H9 (cell line): ENCODE measurements at regions not wholly inside any gene's neighbourhood (a gene's known extent, or its start where the extent isn't known, plus 50 kb on each side); places are given as distances from the start of the nearest gene placed in this dataset.

Experiments
- DNase-seq: peaks from one replicate; pipeline ENCODE4 v3.0.0-alpha.2; 2017
- H2AFZ ChIP-seq: one replicate; pipeline ENCODE4 v1.6.1; 2013; ENCODE audit warnings: mild to moderate bottlenecking, low read length, control low read depth, moderate library complexity
- H2AK5ac ChIP-seq: 2 replicates; pipeline ENCODE4 v1.6.1; 2013; ENCODE audit warnings: low read length, control low read depth, mixed read lengths; ENCODE audit not compliant: insufficient read length
- H2BK120ac ChIP-seq: one replicate; pipeline ENCODE4 v1.6.1; 2013; ENCODE audit warnings: low read depth, mild to moderate bottlenecking, low read length, control low read depth, inconsistent platforms; ENCODE audit not compliant: poor library complexity, severe bottlenecking
- H2BK12ac ChIP-seq: 2 replicates; pipeline ENCODE4 v1.6.1; 2013; ENCODE audit warnings: low read length, control low read depth, mixed read lengths, low read depth; ENCODE audit not compliant: insufficient read length
- H2BK15ac ChIP-seq: 2 replicates; pipeline ENCODE4 v1.6.1; 2013; ENCODE audit warnings: low read depth, low read length, control low read depth
- H2BK20ac ChIP-seq: one replicate; pipeline ENCODE4 v1.6.1; 2013; ENCODE audit warnings: low read depth, mild to moderate bottlenecking, low read length, control low read depth, inconsistent platforms; ENCODE audit not compliant: poor library complexity, severe bottlenecking
- H2BK5ac ChIP-seq: 2 replicates; pipeline ENCODE4 v1.6.1; 2013; ENCODE audit warnings: low read length, control low read depth, mixed read lengths; ENCODE audit not compliant: insufficient read length
- H3K14ac ChIP-seq: 2 replicates; pipeline ENCODE4 v1.6.1; 2013; ENCODE audit warnings: low read length, control low read depth; ENCODE audit not compliant: insufficient read depth
- H3K18ac ChIP-seq: 2 replicates; pipeline ENCODE4 v1.6.1; 2013; ENCODE audit warnings: low read depth, mild to moderate bottlenecking, mixed read lengths, low read length, control low read depth; ENCODE audit not compliant: insufficient read length
- H3K23ac ChIP-seq: 2 replicates; pipeline ENCODE4 v1.6.1; 2013; ENCODE audit warnings: low read length, control low read depth, mixed read lengths, low read depth; ENCODE audit not compliant: insufficient read length
- H3K23me2 ChIP-seq: 2 replicates; pipeline ENCODE4 v1.6.1; 2013; ENCODE audit warnings: low read depth, mild to moderate bottlenecking, mixed read lengths, low read length, control low read depth; ENCODE audit not compliant: insufficient read length, poor library complexity, severe bottlenecking
- H3K27ac ChIP-seq: 2 replicates; pipeline ENCODE4 v1.5.1; 2013; ENCODE audit warnings: low read length, control low read depth, mixed read lengths, low read depth; ENCODE audit not compliant: insufficient read length
- H3K27me3 ChIP-seq: 2 replicates; pipeline ENCODE4 v1.6.1; 2013; ENCODE audit warnings: low read length, control low read depth, inconsistent platforms; ENCODE audit not compliant: insufficient read depth
- H3K4ac ChIP-seq: 2 replicates; pipeline ENCODE4 v1.6.1; 2013; ENCODE audit warnings: low read depth, mild to moderate bottlenecking, control low read depth, inconsistent platforms, low read length, moderate library complexity
- H3K4me1 ChIP-seq: 2 replicates; pipeline ENCODE4 v1.6.1; 2013; ENCODE audit warnings: low read length, control low read depth, inconsistent platforms; ENCODE audit not compliant: insufficient read depth
- H3K4me2 ChIP-seq: 2 replicates; pipeline ENCODE4 v1.6.1; 2013; ENCODE audit warnings: low read length, control low read depth, mixed read lengths; ENCODE audit not compliant: insufficient read length, insufficient read depth
- H3K56ac ChIP-seq: 2 replicates; pipeline ENCODE4 v1.6.1; 2013; ENCODE audit warnings: low read depth, mild to moderate bottlenecking, mixed read lengths, low read length, control low read depth; ENCODE audit not compliant: insufficient read length
- H3K79me1 ChIP-seq: 2 replicates; pipeline ENCODE4 v1.6.1; 2013; ENCODE audit warnings: low read depth, mild to moderate bottlenecking, moderate library complexity, low read length, control low read depth, inconsistent platforms; ENCODE audit not compliant: insufficient read depth, poor library complexity, severe bottlenecking
- H3K79me2 ChIP-seq: 2 replicates; pipeline ENCODE4 v1.6.1; 2013; ENCODE audit warnings: low read length, control low read depth, inconsistent platforms; ENCODE audit not compliant: insufficient read depth
- H3K9ac ChIP-seq: 2 replicates; pipeline ENCODE4 v1.6.1; 2013; ENCODE audit warnings: low read length, control low read depth, mixed read lengths; ENCODE audit not compliant: insufficient read length; ENCODE audit errors: extremely low read depth
- H3K9me3 ChIP-seq: one replicate; pipeline ENCODE4 v1.6.1; 2013; ENCODE audit warnings: low read depth, low read length, inconsistent platforms; ENCODE audit not compliant: control insufficient read depth
- H3T11ph ChIP-seq: one replicate; pipeline ENCODE4 v1.6.1; 2013; ENCODE audit warnings: mild to moderate bottlenecking, low read length, control low read depth, inconsistent platforms
- H4K20me1 ChIP-seq: one replicate; pipeline ENCODE4 v1.6.1; 2013; ENCODE audit not compliant: control insufficient read depth, insufficient read length, insufficient read depth
- H4K5ac ChIP-seq: 2 replicates; pipeline ENCODE4 v1.6.1; 2013; ENCODE audit warnings: low read depth, mild to moderate bottlenecking, mixed read lengths, low read length, control low read depth; ENCODE audit not compliant: insufficient read length
- H4K8ac ChIP-seq: replicated peaks from 2 replicates; pipeline ENCODE4 v1.6.1; 2013; ENCODE audit warnings: low read length, control low read depth, mixed read lengths, low read depth; ENCODE audit not compliant: insufficient read length
- H4K91ac ChIP-seq: 2 replicates; pipeline ENCODE4 v1.6.1; 2013; ENCODE audit warnings: low read depth, mild to moderate bottlenecking, moderate library complexity, mixed read lengths, low read length, control low read depth; ENCODE audit not compliant: insufficient read length
- H3K27ac Mint-ChIP-seq, 3 experiments: 2 replicates in 2 of 3; 3 replicates in 1 of 3; pipeline ENCODE4 v1.8.0; 2020 to 2021; ENCODE audit warnings: mixed read lengths in 3 of 3, mild to moderate bottlenecking in 1 of 3, moderate library complexity in 1 of 3
- H3K27me3 Mint-ChIP-seq: 2 replicates; pipeline ENCODE4 v1.8.0; 2021; ENCODE audit warnings: low read depth, mild to moderate bottlenecking, moderate library complexity, mixed read lengths
- H3K36me3 Mint-ChIP-seq, 3 experiments: 2 replicates in 2 of 3; 3 replicates in 1 of 3; pipeline ENCODE4 v1.8.0; 2020 to 2021; ENCODE audit warnings: low read depth in 3 of 3, mixed read lengths in 3 of 3; ENCODE audit not compliant: insufficient read depth in 1 of 3
- H3K4me1 Mint-ChIP-seq, 2 experiments: 2 replicates each; pipeline ENCODE4 v1.8.0; 2020; ENCODE audit warnings: mixed read lengths in 2 of 2
- H3K4me3 Mint-ChIP-seq, 2 experiments: 2 replicates in 1 of 2; 3 replicates in 1 of 2; pipeline ENCODE4 v1.8.0; 2020 to 2021; ENCODE audit warnings: mild to moderate bottlenecking in 2 of 2, mixed read lengths in 2 of 2, moderate library complexity in 1 of 2
- H3K9me3 Mint-ChIP-seq, 2 experiments: 2 replicates in 1 of 2; 3 replicates in 1 of 2; pipeline ENCODE4 v1.8.0; 2020; ENCODE audit warnings: mild to moderate bottlenecking in 2 of 2, mixed read lengths in 2 of 2, moderate library complexity in 1 of 2
- whole genome bisulfite sequencing: extraction: QIAGEN DNeasy Blood & Tissue Kit; methylation state at CpG from one replicate; pipeline ENCODE4 v1.1.7; 2013; ENCODE audit warnings: missing lambda C conversion rate, low lambda C conversion rate, mixed read lengths; ENCODE audit not compliant: insufficient read length; ENCODE audit errors: extremely low coverage; 5-methylcytosine and 5-hydroxymethylcytosine counted together
- TF ChIP-seq, protein P1 (sequence below): fragments of 200-600 bp; sonication (generic); conservative IDR thresholded peaks from 3 replicates; pipeline ENCODE4 v1.8.0; 2021; ENCODE audit warnings: antibody characterized with exemption, mild to moderate bottlenecking

DNA sequence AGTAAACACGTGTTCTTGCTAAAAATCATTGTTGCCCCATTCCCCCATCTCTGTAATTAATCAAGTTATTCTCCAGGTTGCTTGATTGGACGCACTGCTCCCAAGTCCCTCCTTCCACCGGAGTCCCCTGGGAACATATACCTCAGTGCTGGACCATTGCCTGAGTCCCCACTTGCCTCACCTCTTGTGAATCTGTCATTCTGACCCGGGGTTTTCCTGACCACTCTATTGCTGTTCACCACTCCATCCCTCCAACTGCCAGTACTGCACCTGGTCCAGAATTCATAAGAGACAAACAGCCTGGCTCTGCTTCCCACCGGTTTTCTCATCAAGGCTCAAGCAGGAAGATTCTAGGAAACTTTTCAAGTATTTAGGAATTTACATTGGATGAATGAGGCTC is 555.9 kb downstream of the VRK1 start:
- Mint-ChIP-seq H3K27me3 (peaks cover 1% of the 10 kb centered on the region), H3K36me3 (no peaks in the 10 kb centered on the region), H3K27ac (no peak overlapping the region), H3K9me3 (no peaks in the 10 kb centered on the region), H3K4me3 (no peak overlapping the region), H3K4me1 (no peaks in the 10 kb centered on the region)
- Histone ChIP-seq H2BK12ac (no peak overlapping the region), H2BK5ac (no peak overlapping the region), H3K18ac (no peak overlapping the region), H3K79me2 (no peaks in the 10 kb centered on the region), H2AFZ (no peak overlapping the region), H3K9ac (no peak overlapping the region), H3K27ac (no peak overlapping the region), H3K14ac (no peak overlapping the region), H2BK120ac (no peak overlapping the region), H3K4ac (no peak overlapping the region), H3K56ac (no peak overlapping the region), H4K5ac (no peak overlapping the region), H2AK5ac (no peak overlapping the region), H4K91ac (no peak overlapping the region), H3K4me2 (no peak overlapping the region), H3T11ph (no peak overlapping the region), H3K9me3 (no peaks in the 10 kb centered on the region), H2BK15ac (no peak overlapping the region), H3K27me3 (no peaks in the 10 kb centered on the region), H3K79me1 (no peaks in the 10 kb centered on the region), H4K8ac (no peak overlapping the region), H4K20me1 (no peaks in the 10 kb centered on the region), H3K23me2 (no peaks in the 10 kb centered on the region), H3K23ac (no peak overlapping the region), H2BK20ac (no peak overlapping the region), H3K4me1 (no peaks in the 10 kb centered on the region)
- WGBS = no CpG with 5 or more reads among the region's 5 CpGs
- DNase-seq = no peak
- TF ChIP-seq, protein P1, sequence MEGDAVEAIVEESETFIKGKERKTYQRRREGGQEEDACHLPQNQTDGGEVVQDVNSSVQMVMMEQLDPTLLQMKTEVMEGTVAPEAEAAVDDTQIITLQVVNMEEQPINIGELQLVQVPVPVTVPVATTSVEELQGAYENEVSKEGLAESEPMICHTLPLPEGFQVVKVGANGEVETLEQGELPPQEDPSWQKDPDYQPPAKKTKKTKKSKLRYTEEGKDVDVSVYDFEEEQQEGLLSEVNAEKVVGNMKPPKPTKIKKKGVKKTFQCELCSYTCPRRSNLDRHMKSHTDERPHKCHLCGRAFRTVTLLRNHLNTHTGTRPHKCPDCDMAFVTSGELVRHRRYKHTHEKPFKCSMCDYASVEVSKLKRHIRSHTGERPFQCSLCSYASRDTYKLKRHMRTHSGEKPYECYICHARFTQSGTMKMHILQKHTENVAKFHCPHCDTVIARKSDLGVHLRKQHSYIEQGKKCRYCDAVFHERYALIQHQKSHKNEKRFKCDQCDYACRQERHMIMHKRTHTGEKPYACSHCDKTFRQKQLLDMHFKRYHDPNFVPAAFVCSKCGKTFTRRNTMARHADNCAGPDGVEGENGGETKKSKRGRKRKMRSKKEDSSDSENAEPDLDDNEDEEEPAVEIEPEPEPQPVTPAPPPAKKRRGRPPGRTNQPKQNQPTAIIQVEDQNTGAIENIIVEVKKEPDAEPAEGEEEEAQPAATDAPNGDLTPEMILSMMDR = no peak
